ENCODE measurements at regions not wholly inside any gene's neighbourhood (a gene's known extent, or its start where the extent isn't known, plus 50 kb on each side); places are given as distances from the start of the nearest gene placed in this dataset.

DNA sequence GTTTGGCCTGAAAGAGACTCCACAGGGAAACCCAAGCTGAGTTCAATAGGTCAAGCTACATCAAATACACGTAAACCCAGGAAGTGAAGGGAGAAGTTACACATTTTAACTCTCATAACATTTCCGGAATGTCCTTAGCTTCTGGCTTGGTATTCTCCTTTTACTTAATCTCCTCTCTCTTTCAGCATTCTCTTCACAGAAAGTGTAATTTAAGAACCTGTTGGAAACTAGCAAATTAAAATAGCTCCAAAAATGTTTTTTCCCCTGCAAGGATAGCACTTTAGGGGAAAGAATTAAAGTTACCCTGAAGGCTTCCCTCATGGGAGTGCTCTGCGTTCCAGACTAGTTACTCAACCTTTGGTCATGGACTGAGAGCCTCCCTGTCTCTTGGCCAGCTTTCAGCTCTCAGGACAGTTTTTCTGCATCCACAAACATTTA is 292.7 kb upstream of the TARS1 start:
- Mint-ChIP-seq H3K9me3 (peaks cover 5% of the 10 kb centered on the region), H3K36me3 (ENCODE audit: low read depth) (no peaks in the 10 kb centered on the region), H3K27ac (no peak overlapping the region), H3K4me1 (ENCODE audit: low read depth) (no peaks in the 10 kb centered on the region), H3K4me3 (no peak overlapping the region), H3K27me3 (no peaks in the 10 kb centered on the region)
- DNase-seq, result no peak

DNA sequence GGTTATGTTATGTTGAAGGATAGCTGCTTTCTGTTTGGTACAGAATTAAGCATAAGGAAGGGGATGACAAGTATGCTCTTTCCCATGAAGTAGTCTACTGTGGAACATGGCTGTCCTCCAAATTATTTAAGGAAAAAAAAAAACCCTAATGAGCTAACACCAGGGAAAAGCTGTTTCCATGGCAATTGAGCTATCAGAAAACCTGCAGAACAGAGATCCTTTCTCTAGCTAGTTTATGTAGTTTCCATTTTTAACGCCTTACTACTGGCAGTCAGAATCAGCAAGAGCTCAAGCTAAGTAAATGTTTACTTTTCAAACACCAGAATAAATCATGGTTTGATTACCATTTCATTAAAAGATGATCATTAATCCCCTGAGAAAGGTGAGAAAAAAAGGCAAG is 287.4 kb upstream of the TARS1 start:
- Mint-ChIP-seq H3K9me3 (no peaks in the 10 kb centered on the region), H3K27me3 (no peaks in the 10 kb centered on the region), H3K36me3 (ENCODE audit: low read depth) (no peaks in the 10 kb centered on the region), H3K4me1 (ENCODE audit: low read depth) (no peaks in the 10 kb centered on the region), H3K4me3 (no peak overlapping the region), H3K27ac (no peak overlapping the region)
- DNase-seq, result no peak

DNA sequence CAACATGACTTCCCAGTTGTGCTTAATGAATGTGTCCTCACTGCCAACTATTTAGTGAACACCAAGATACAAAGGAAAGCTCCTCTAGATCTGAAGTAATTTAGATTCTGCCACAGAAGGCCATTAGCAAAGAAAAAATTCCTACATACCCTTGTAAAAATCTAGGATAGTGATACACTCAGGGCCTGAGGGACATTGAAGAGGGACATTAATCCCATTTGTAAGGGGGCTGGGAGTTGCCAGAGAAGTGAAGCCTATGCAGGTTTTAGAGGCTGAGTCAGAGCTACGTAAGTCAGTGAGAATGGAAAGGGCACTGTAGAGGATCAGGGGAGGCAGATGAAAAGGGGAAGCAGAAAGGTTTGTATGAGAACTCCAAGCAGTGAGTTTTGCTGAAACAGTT is 286.9 kb upstream of the TARS1 start:
- no peaks in the 10 kb centered on the region for H3K27me3 Mint-ChIP-seq
- no peak for DNase-seq
- H3K27ac Mint-ChIP-seq, result no peak overlapping the region
- H3K4me1 Mint-ChIP-seq (ENCODE audit: low read depth), result no peaks in the 10 kb centered on the region
- H3K4me3 Mint-ChIP-seq, result no peak overlapping the region
- no peaks in the 10 kb centered on the region for H3K36me3 Mint-ChIP-seq (ENCODE audit: low read depth)
- H3K9me3 Mint-ChIP-seq, result no peaks in the 10 kb centered on the region

DNA sequence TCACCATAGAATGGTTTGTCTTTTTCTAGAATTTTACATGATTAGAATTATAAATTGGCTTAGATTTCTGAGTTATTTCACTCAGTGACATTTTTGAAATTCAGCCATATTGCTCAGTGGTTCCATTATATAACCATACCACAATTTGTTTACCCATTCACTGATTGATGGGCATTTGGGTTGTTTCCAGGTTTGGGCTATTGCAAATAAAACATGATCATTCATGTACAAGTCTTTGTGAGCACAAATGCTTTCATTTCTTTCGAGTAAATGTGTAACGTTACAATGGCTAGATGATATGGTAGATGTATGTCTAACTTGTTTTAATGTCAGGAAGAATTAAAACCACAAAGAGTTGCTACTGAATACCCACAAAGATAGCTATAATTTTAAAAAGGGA is 279.9 kb upstream of the TARS1 start:
- no peak overlapping the region for H3K27ac Mint-ChIP-seq
- H3K27me3 Mint-ChIP-seq, result no peaks in the 10 kb centered on the region
- DNase-seq, result no peak
- no peaks in the 10 kb centered on the region for H3K4me1 Mint-ChIP-seq (ENCODE audit: low read depth)
- no peaks in the 10 kb centered on the region for H3K36me3 Mint-ChIP-seq (ENCODE audit: low read depth)
- H3K9me3 Mint-ChIP-seq, result peaks cover 4% of the 10 kb centered on the region
- no peak overlapping the region for H3K4me3 Mint-ChIP-seq

DNA sequence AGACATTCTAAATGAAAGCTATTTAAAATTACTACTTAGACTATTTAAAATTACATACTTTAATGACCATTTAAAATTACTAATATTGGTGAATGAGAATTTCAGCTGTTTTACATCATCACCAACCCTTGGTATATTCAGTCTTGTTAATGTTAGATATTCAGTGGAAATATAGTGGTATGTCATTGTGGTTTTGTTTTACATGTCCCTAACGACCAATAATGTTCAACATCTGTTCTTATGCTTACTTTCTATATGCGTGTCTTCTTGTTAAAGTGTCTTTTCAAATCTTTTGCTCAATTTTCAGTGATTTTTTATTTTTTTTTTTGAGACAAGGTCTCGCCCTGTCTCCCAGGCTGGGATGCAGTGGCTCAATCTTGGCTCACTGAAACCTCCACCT is 279.3 kb upstream of the TARS1 start:
- H3K9me3 Mint-ChIP-seq, result peaks cover 4% of the 10 kb centered on the region
- H3K36me3 Mint-ChIP-seq (ENCODE audit: low read depth), result no peaks in the 10 kb centered on the region
- H3K4me1 Mint-ChIP-seq (ENCODE audit: low read depth), result no peaks in the 10 kb centered on the region
- no peak for DNase-seq
- no peaks in the 10 kb centered on the region for H3K27me3 Mint-ChIP-seq
- no peak overlapping the region for H3K4me3 Mint-ChIP-seq
- H3K27ac Mint-ChIP-seq, result no peak overlapping the region

DNA sequence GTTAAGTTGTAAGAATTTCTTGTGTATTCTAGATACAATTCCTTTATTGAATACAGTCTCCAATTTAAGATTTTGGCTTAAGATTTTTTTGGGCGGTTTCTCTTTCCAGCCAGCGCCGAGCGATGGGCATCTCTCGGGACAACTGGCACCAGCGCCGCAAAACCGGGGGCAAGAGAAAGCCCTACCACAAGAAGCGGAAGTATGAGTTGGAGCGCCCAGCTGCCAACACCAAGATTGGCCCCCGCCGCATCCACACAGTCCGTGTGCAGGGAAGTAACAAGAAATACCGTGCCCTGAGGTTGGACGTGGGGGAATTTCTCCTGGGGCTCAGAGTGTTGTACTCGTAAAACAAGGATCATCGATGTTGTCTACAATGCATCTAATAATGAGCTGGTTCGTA is 278.7 kb upstream of the TARS1 start:
- Mint-ChIP-seq H3K27ac (no peak overlapping the region), H3K36me3 (ENCODE audit: low read depth) (no peaks in the 10 kb centered on the region), H3K9me3 (peaks cover 4% of the 10 kb centered on the region), H3K4me3 (no peak overlapping the region), H3K27me3 (no peaks in the 10 kb centered on the region), H3K4me1 (ENCODE audit: low read depth) (no peaks in the 10 kb centered on the region)
- DNase-seq, result no peak

DNA sequence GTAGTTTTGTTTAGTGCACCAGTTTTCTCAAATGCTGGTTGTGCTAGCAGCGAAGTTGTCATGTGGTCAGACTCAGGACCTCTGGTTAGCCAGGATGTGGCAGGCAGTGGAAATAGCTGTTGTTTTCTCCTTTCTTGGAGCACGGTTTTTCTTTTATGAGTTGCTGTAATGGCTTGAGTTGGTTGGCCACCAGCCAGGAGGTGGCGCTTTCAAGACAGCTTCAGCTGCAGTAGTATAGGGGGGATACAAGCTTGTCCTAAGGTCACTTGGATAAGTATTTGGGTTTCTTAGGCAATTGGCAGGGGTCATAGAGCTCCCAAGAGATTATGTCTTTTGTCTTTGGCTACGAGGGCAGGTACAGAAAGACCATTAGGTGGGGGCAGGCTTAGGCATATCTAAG is 274.2 kb upstream of the TARS1 start:
- H3K27me3 Mint-ChIP-seq, result no peaks in the 10 kb centered on the region
- DNase-seq, result no peak
- peaks cover 9% of the 10 kb centered on the region for H3K9me3 Mint-ChIP-seq
- no peaks in the 10 kb centered on the region for H3K36me3 Mint-ChIP-seq (ENCODE audit: low read depth)
- no peak overlapping the region for H3K27ac Mint-ChIP-seq
- H3K4me1 Mint-ChIP-seq (ENCODE audit: low read depth), result no peaks in the 10 kb centered on the region
- H3K4me3 Mint-ChIP-seq, result no peak overlapping the region

DNA sequence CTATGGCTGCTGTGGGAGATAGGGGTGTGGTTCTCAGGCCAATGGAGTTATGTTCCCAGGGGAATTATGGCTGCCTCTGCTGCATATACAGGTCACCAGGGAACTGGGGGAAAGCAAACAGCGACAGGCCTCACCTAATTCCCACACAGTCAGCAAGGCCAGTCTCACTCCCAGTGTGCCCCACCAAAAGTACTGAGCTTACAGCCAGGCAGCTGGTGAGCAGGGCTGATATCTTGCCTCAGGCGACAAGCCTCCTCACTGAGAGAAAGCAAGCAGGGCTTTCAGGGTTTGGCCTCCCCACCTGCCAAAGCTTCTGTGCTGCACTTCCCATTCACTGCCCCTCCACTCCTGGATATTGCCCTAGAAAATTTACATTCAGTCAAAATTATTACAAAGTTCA is 273.8 kb upstream of the TARS1 start:
- H3K27ac Mint-ChIP-seq, result no peak overlapping the region
- H3K27me3 Mint-ChIP-seq, result no peaks in the 10 kb centered on the region
- H3K9me3 Mint-ChIP-seq, result peaks cover 9% of the 10 kb centered on the region
- H3K36me3 Mint-ChIP-seq (ENCODE audit: low read depth), result no peaks in the 10 kb centered on the region
- H3K4me3 Mint-ChIP-seq, result no peak overlapping the region
- H3K4me1 Mint-ChIP-seq (ENCODE audit: low read depth), result no peaks in the 10 kb centered on the region
- no peak for DNase-seq

DNA sequence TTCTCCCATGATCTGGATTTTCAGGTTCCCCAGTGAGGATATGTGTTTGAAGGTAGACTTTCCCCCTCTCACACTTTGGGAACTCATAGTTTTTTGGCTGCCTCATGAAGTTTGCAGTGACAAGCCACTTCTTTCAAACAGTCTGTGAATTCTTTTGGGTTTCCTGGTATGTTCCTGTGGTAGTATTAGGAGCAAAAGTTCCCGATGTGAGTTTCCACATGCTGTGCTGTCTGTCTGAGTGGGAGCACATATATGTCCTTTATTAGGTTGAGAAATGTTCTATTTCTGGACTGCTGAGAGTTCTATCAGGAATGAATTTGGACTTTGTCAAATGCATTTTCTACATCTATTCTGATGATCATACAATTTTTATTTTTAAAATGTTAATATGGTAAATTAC is 273.2 kb upstream of the TARS1 start:
- Mint-ChIP-seq H3K27me3 (no peaks in the 10 kb centered on the region), H3K9me3 (peaks cover 9% of the 10 kb centered on the region), H3K4me3 (no peak overlapping the region), H3K4me1 (ENCODE audit: low read depth) (no peaks in the 10 kb centered on the region), H3K27ac (no peak overlapping the region), H3K36me3 (ENCODE audit: low read depth) (no peaks in the 10 kb centered on the region)
- no peak for DNase-seq

DNA sequence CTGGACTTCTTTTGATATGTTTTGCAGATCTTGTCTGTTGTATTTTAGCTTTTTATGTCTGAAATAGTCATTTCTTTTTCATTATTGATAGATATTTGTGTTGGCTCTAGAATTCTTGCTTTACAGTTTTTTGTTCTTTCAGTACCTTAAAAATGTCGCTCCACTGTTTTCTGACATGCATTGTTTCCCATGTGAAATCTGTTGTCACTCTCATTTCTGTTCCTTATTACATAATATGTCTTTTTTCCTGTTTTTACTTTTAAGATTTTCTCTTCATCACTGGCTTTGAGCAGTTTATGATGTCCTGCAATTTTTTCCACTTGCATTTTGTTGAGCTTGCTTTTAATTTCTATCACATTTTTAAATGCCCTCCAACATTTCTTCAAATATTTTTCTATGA is 270.4 kb upstream of the TARS1 start:
- Mint-ChIP-seq H3K9me3 (peaks cover 5% of the 10 kb centered on the region), H3K36me3 (ENCODE audit: low read depth) (no peaks in the 10 kb centered on the region), H3K4me1 (ENCODE audit: low read depth) (no peaks in the 10 kb centered on the region), H3K27ac (no peak overlapping the region), H3K4me3 (no peak overlapping the region), H3K27me3 (no peaks in the 10 kb centered on the region)
- no peak for DNase-seq

DNA sequence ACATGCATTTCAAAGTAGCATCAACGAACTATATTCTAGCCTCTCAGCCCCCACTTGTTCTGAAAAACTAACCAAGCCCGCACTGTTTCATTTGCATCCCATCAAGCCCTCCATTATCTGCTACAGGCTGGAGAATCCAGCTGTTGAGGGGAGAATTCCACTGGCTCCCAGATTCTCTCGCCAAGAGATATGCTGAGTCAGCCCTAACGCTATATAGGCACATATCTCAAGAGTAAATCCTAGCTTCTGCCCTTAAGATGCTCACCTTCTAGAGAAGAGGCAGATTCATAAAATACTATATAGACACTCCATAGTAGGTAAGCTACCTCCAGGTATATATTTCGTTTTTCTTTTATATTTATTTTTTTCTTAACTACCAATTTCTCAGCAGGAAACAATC is 266.4 kb upstream of the TARS1 start:
- Mint-ChIP-seq H3K27me3 (no peaks in the 10 kb centered on the region), H3K4me3 (no peak overlapping the region), H3K36me3 (ENCODE audit: low read depth) (no peaks in the 10 kb centered on the region), H3K9me3 (peaks cover 5% of the 10 kb centered on the region), H3K4me1 (ENCODE audit: low read depth) (no peaks in the 10 kb centered on the region), H3K27ac (no peak overlapping the region)
- DNase-seq, result no peak

DNA sequence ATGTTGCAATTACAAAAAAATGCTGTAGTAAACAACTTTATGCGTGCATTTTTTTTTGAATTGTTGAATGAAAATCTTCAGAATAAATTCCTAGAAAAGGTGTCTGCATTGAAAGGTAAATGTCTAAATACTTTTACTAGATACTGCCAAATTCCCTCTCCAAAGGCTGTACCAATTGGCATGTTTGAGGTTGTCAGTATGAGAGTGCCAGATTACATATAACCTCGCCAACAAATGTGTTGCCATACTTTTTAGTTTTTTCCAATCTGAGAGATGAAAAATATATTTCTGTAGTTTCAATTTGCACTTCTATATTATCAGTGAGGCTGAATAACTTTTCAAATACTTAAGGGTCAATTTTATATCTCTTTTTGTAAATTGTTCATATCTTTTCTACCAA is 261.5 kb upstream of the TARS1 start:
- H3K27me3 Mint-ChIP-seq, result no peaks in the 10 kb centered on the region
- no peak overlapping the region for H3K4me3 Mint-ChIP-seq
- DNase-seq, result no peak
- no peaks in the 10 kb centered on the region for H3K4me1 Mint-ChIP-seq (ENCODE audit: low read depth)
- no peaks in the 10 kb centered on the region for H3K36me3 Mint-ChIP-seq (ENCODE audit: low read depth)
- H3K27ac Mint-ChIP-seq, result no peak overlapping the region
- H3K9me3 Mint-ChIP-seq, result no peaks in the 10 kb centered on the region

DNA sequence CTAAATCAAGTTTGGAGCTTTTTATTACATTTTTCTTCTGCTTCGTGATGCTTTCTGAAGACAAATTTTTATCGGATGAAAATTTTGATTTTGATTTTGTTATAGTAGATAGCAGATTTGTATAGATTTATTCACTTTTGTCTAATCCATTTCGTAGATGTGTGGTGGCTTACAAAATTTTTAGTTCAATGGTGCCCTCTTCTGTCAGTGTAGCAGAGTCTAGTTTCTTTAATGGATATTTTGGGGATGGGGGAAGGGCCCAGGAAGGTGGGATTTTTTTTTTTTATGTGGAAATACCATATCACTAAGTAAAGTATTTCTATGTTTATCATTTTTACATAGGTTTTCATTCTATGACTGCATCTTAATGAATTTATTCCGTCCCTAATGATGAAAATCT is 259.9 kb upstream of the TARS1 start:
- Mint-ChIP-seq H3K27me3 (no peaks in the 10 kb centered on the region), H3K4me1 (ENCODE audit: low read depth) (no peaks in the 10 kb centered on the region), H3K9me3 (no peaks in the 10 kb centered on the region), H3K36me3 (ENCODE audit: low read depth) (no peaks in the 10 kb centered on the region), H3K4me3 (no peak overlapping the region), H3K27ac (no peak overlapping the region)
- DNase-seq, result no peak

DNA sequence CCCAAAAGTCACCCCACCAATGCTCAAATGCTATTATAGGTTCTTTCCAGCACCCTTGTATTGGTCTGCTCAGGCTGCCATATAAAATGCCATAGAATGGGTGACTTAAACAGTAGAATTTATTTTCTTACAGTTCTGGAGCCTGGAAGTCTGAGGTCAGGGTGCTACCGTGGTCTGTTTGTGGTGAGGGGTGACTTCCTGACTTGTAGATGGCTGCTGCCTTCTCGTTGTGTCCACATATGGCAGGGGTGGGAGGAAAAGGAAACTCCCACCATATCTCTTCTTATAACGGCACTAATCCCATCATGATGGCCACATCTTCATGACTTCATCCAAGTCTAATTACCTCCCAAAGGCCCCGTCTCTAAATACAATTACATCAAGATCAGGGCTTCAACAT is 257.8 kb upstream of the TARS1 start:
- peaks cover 3% of the 10 kb centered on the region for H3K9me3 Mint-ChIP-seq
- no peak overlapping the region for H3K4me3 Mint-ChIP-seq

DNA sequence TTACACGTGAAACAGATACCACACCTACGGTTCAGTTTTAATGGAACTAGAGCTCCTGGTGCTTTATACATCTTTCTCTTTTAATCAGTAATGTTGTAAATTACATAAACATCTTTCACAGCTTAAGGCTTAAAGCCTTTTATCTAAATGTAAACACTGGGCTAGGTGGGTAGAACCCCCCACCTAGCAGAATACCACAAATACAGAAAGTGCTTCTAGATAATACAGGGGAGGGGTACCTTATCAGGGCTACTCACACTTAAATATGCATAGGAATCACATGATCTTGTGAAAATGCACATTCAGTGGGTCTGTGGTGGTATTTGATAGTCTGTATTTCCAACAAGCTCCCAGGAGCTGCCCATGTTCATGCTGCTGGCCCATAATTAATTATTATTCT is 256.4 kb upstream of the TARS1 start:
- H3K27me3 Mint-ChIP-seq, result no peaks in the 10 kb centered on the region
- H3K4me3 Mint-ChIP-seq, result no peak overlapping the region
- H3K4me1 Mint-ChIP-seq (ENCODE audit: low read depth), result no peaks in the 10 kb centered on the region
- peaks cover 6% of the 10 kb centered on the region for H3K9me3 Mint-ChIP-seq
- no peak overlapping the region for H3K27ac Mint-ChIP-seq
- no peaks in the 10 kb centered on the region for H3K36me3 Mint-ChIP-seq (ENCODE audit: low read depth)
- DNase-seq, result no peak

More for the DNA sequence above, 257.8 kb upstream of the TARS1 start:
- H3K27me3 Mint-ChIP-seq, result no peaks in the 10 kb centered on the region
- no peaks in the 10 kb centered on the region for H3K36me3 Mint-ChIP-seq (ENCODE audit: low read depth)
- H3K4me1 Mint-ChIP-seq (ENCODE audit: low read depth), result no peaks in the 10 kb centered on the region
- no peak for DNase-seq
- H3K27ac Mint-ChIP-seq, result no peak overlapping the region

DNA sequence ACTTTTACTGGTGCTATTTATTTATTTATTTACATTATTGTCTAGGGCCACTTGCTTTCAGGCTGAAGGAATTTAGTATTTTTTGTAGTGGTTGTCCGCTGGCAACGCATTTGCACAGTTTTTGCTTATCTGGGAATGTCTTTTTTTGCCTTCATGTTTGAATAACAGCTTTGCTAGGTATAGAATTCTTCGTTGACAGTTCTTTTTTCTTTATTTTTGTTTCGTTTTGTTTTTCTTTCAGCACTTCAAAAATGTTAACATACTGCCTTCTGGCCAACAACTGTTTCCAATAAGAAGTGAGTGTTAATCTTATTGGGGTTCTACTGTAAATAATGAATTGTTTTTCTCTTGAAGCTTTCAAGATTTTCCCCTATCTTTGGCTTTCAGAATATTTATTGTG is 252.7 kb upstream of the TARS1 start:
- H3K9me3 Mint-ChIP-seq, result peaks cover 6% of the 10 kb centered on the region
- no peaks in the 10 kb centered on the region for H3K27me3 Mint-ChIP-seq
- DNase-seq, result no peak
- H3K27ac Mint-ChIP-seq, result no peak overlapping the region
- no peak overlapping the region for H3K4me3 Mint-ChIP-seq
- no peaks in the 10 kb centered on the region for H3K4me1 Mint-ChIP-seq (ENCODE audit: low read depth)
- H3K36me3 Mint-ChIP-seq (ENCODE audit: low read depth), result no peaks in the 10 kb centered on the region

All from activated T-cell treated with anti-CD3 and anti-CD28 coated beads, Interleukin-2, amount 50 U/mL, for 24 hours (primary cell).